ENCODE measurements at regions not wholly inside any gene's neighbourhood (a gene's known extent, or its start where the extent isn't known, plus 50 kb on each side); places are given as distances from the start of the nearest gene placed in this dataset.

- TF ChIP-seq CTCF (conservative IDR thresholded peaks at IDR 0.05; ENCODE audit: low read depth, low read length) (no peak), SMC3 (IDR thresholded peaks at IDR 0.05; ENCODE audit: low read depth, low read length) (no peak)
Observed at GRCh38 chr2:78301166-78301789, 724.2 kb upstream of the REG3G start.

All from IMR-90 (cell line).